ENCODE measurements at regions not wholly inside any gene's neighbourhood (a gene's known extent, or its start where the extent isn't known, plus 50 kb on each side); places are given as distances from the start of the nearest gene placed in this dataset.

- intact Hi-C loops (cut with micrococcal nuclease; ENCODE audit: unreplicated experiment): no loop called here
- Histone ChIP-seq H3K36me3 (ENCODE audit: insufficient read depth, low read length, poor library complexity, severe bottlenecking) (no peaks in the 10 kb centered on the region), H3K27ac (ENCODE audit: low read depth, low read length, poor library complexity, severe bottlenecking) (no peak overlapping the region), H3K27me3 (replicated peaks; ENCODE audit: insufficient read depth, low read depth, low read length, poor library complexity) (no peaks in the 10 kb centered on the region), H3K4me1 (ENCODE audit: insufficient read depth, low read length, poor library complexity, severe bottlenecking) (no peaks in the 10 kb centered on the region), H3K4me3 (ENCODE audit: low read depth, low read length, poor library complexity, severe bottlenecking) (no peak overlapping the region), H3K9me3 (ENCODE audit: low read depth, low read length, poor library complexity, severe bottlenecking) (peaks cover 4% of the 10 kb centered on the region)
- DNase-seq (ENCODE audit: low spot score): no peak
- BruUV-seq (replicated peaks): no TSS peak
- ChIA-PET POLR2A (ENCODE audit: low non-redundant PET) (no interaction called here), CTCF (no interaction called here)
- TF ChIP-seq CTCF (conservative IDR thresholded peaks at IDR 0.05; ENCODE audit: low read depth, low read length) (no peak), EZH2 (IDR thresholded peaks at IDR 0.05; ENCODE audit: borderline replicate concordance, low read depth, low read length, poor library complexity, severe bottlenecking) (no peak)
Measured at GRCh38 chr6:139659711-139660110, 285.3 kb upstream of the CITED2 start.

GRCh38 chr6:139659196-139659595 lies 284.7 kb upstream of the CITED2 start:
- H3K27me3 ChIP-seq (replicated peaks; ENCODE audit: insufficient read depth, low read depth, low read length, poor library complexity): no peaks in the 10 kb centered on the region
- CTCF ChIA-PET: no interaction called here
- POLR2A ChIA-PET (ENCODE audit: low non-redundant PET): no interaction called here
- no peaks in the 10 kb centered on the region for H3K36me3 ChIP-seq (ENCODE audit: insufficient read depth, low read length, poor library complexity, severe bottlenecking)
- intact Hi-C loops (cut with micrococcal nuclease; ENCODE audit: unreplicated experiment): no loop called here
- no peak for DNase-seq (ENCODE audit: low spot score)
- H3K4me3 ChIP-seq (ENCODE audit: low read depth, low read length, poor library complexity, severe bottlenecking): no peak overlapping the region
- TF ChIP-seq CTCF (conservative IDR thresholded peaks at IDR 0.05; ENCODE audit: low read depth, low read length) (no peak), EZH2 (IDR thresholded peaks at IDR 0.05; ENCODE audit: borderline replicate concordance, low read depth, low read length, poor library complexity, severe bottlenecking) (no peak)
- H3K9me3 ChIP-seq (ENCODE audit: low read depth, low read length, poor library complexity, severe bottlenecking): peaks cover 4% of the 10 kb centered on the region
- no peak overlapping the region for H3K27ac ChIP-seq (ENCODE audit: low read depth, low read length, poor library complexity, severe bottlenecking)
- no TSS peak for BruUV-seq (replicated peaks)
- no peaks in the 10 kb centered on the region for H3K4me1 ChIP-seq (ENCODE audit: insufficient read depth, low read length, poor library complexity, severe bottlenecking)

GRCh38 chr6:139657119-139657518 lies 282.7 kb upstream of the CITED2 start:
- Histone ChIP-seq H3K36me3 (ENCODE audit: insufficient read depth, low read length, poor library complexity, severe bottlenecking) (no peaks in the 10 kb centered on the region), H3K4me1 (ENCODE audit: insufficient read depth, low read length, poor library complexity, severe bottlenecking) (no peaks in the 10 kb centered on the region), H3K27ac (ENCODE audit: low read depth, low read length, poor library complexity, severe bottlenecking) (no peak overlapping the region), H3K4me3 (ENCODE audit: low read depth, low read length, poor library complexity, severe bottlenecking) (no peak overlapping the region), H3K27me3 (replicated peaks; ENCODE audit: insufficient read depth, low read depth, low read length, poor library complexity) (no peaks in the 10 kb centered on the region), H3K9me3 (ENCODE audit: low read depth, low read length, poor library complexity, severe bottlenecking) (no peaks in the 10 kb centered on the region)
- no TSS peak for BruUV-seq (replicated peaks)
- no peak for DNase-seq (ENCODE audit: low spot score)
- intact Hi-C loops (cut with micrococcal nuclease; ENCODE audit: unreplicated experiment): no loop called here
- CTCF ChIA-PET: no interaction called here
- no peak for TF ChIP-seq EZH2 (IDR thresholded peaks at IDR 0.05; ENCODE audit: borderline replicate concordance, low read depth, low read length, poor library complexity, severe bottlenecking)
- no peak for TF ChIP-seq CTCF (conservative IDR thresholded peaks at IDR 0.05; ENCODE audit: low read depth, low read length)
- POLR2A ChIA-PET (ENCODE audit: low non-redundant PET): no interaction called here

Measured in A673 (cell line).